Smooth muscle cell (in vitro differentiated cells): ENCODE measurements at regions not wholly inside any gene's neighbourhood (a gene's known extent, or its start where the extent isn't known, plus 50 kb on each side); places are given as distances from the start of the nearest gene placed in this dataset.
"Not testable (repeated sequence)": the region's sequence is repeated elsewhere in the genome, so short reads cannot be mapped to it uniquely, and the experiment has no call there.

Experiments used
- DNase-seq: peaks from one replicate; lab custom pipeline; 2025; ENCODE audit not compliant: unreplicated experiment; lab: John Stamatoyannopoulos, UW
- H2AFZ ChIP-seq: fragments of 200-600 bp; sonication (generic); 2 replicates; pipeline ENCODE4 v1.6.0; 2016; ENCODE audit warnings: antibody characterized with exemption, low read depth, mild to moderate bottlenecking
- H3F3A ChIP-seq: fragments of 200-600 bp; sonication (generic); 2 replicates; pipeline ENCODE4 v1.6.0; 2017; ENCODE audit warnings: antibody characterized with exemption, low read depth
- H3K27ac ChIP-seq: fragments of 200-600 bp; sonication (generic); 2 replicates; pipeline ENCODE4 v1.5.1; 2016; ENCODE audit warnings: low read depth, mild to moderate bottlenecking
- H3K27me3 ChIP-seq: fragments of 200-600 bp; sonication (generic); 2 replicates; pipeline ENCODE4 v1.6.1; 2016; ENCODE audit warnings: low read depth, mild to moderate bottlenecking
- H3K36me3 ChIP-seq: fragments of 200-600 bp; sonication (generic); 2 replicates; pipeline ENCODE4 v1.5.1; 2016; ENCODE audit warnings: low read depth
- H3K4me1 ChIP-seq: fragments of 200-600 bp; sonication (generic); 2 replicates; pipeline ENCODE4 v1.5.1; 2016; ENCODE audit warnings: low read depth
- H3K4me2 ChIP-seq: fragments of 200-600 bp; sonication (generic); 2 replicates; pipeline ENCODE4 v1.6.0; 2016; ENCODE audit warnings: mild to moderate bottlenecking
- H3K4me3 ChIP-seq: fragments of 200-600 bp; sonication (generic); 2 replicates; pipeline ENCODE4 v1.5.1; 2016; ENCODE audit warnings: mild to moderate bottlenecking
- H3K79me2 ChIP-seq: fragments of 200-600 bp; sonication (generic); 2 replicates; pipeline ENCODE4 v1.6.0; 2016; ENCODE audit warnings: low read depth, mild to moderate bottlenecking
- H3K9ac ChIP-seq: fragments of 200-600 bp; sonication (generic); 2 replicates; pipeline ENCODE4 v1.6.0; 2016; ENCODE audit warnings: low read depth
- H3K9me3 ChIP-seq: fragments of 200-600 bp; sonication (generic); replicated peaks from 2 replicates; pipeline ENCODE4 v1.5.1; 2016; ENCODE audit warnings: low read depth
- H4K20me1 ChIP-seq: fragments of 200-600 bp; sonication (generic); 2 replicates; pipeline ENCODE4 v1.6.0; 2016; ENCODE audit warnings: low read depth
- WGBS: methylation state at CpG from one replicate; pipeline ENCODE4 v1.1.7; 2016; ENCODE audit warnings: low lambda C conversion rate; 5-methylcytosine and 5-hydroxymethylcytosine counted together
- TF ChIP-seq, protein P1 (sequence below): fragments of 200-600 bp; sonication (generic); IDR thresholded peaks from 2 replicates; pipeline ENCODE4 v1.5.1; 2017; ENCODE audit warnings: borderline replicate concordance, mild to moderate bottlenecking, antibody characterized with exemption; ENCODE audit not compliant: insufficient read depth, poor library complexity, severe bottlenecking

DNA sequence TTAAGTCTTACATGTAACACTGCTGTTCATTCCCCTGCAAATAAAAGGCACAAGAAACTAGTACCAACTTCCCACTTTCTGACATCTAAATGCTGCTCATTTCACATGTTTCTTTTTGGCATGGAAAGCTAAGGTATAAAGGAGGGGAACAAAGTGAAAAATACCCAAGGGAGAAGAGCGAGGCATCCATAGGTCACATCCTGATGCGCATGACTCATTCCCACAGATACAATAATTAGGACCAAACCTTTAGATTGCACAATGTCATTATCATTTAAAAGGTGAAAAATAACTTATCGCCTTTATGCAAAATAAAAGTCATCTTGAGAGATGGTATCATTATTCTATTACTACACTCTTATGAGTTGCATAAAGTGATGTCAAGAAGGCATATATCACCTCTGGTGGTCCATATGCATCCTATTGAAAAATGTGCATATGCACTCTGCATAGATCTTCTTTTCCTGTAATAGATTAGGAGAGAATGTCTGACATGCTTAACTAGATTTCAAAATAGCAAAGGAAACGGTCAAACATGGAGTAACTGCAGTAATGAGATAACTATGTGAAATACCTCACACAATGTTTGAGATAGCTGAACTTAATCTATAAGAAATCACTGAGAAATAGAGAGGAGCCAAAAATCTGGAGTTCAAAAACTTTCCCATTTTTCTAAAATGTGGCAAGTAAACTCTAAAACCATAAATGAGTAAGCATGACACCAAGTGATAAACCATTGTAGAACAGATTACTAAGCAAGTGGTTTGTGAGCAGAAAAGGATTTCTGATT is 382.5 kb upstream of the TMTC1 start:
- Histone ChIP-seq H3K4me1 (no peaks in the 10 kb centered on the region), H3K36me3 (no peaks in the 10 kb centered on the region), H3K9me3 (no peaks in the 10 kb centered on the region), H3K9ac (no peak overlapping the region), H4K20me1 (no peaks in the 10 kb centered on the region), H3F3A (no peaks in the 10 kb centered on the region), H3K27me3 (peaks cover 38% of the 10 kb centered on the region), H2AFZ (no peak overlapping the region), H3K27ac (no peak overlapping the region), H3K79me2 (no peaks in the 10 kb centered on the region), H3K4me3 (no peak overlapping the region), H3K4me2 (no peak overlapping the region)
- TF ChIP-seq, protein P1, sequence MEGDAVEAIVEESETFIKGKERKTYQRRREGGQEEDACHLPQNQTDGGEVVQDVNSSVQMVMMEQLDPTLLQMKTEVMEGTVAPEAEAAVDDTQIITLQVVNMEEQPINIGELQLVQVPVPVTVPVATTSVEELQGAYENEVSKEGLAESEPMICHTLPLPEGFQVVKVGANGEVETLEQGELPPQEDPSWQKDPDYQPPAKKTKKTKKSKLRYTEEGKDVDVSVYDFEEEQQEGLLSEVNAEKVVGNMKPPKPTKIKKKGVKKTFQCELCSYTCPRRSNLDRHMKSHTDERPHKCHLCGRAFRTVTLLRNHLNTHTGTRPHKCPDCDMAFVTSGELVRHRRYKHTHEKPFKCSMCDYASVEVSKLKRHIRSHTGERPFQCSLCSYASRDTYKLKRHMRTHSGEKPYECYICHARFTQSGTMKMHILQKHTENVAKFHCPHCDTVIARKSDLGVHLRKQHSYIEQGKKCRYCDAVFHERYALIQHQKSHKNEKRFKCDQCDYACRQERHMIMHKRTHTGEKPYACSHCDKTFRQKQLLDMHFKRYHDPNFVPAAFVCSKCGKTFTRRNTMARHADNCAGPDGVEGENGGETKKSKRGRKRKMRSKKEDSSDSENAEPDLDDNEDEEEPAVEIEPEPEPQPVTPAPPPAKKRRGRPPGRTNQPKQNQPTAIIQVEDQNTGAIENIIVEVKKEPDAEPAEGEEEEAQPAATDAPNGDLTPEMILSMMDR, result no peak
- WGBS, result 77% methylated on average over 4 of the region's 4 CpGs
- DNase-seq, result no peak

DNA sequence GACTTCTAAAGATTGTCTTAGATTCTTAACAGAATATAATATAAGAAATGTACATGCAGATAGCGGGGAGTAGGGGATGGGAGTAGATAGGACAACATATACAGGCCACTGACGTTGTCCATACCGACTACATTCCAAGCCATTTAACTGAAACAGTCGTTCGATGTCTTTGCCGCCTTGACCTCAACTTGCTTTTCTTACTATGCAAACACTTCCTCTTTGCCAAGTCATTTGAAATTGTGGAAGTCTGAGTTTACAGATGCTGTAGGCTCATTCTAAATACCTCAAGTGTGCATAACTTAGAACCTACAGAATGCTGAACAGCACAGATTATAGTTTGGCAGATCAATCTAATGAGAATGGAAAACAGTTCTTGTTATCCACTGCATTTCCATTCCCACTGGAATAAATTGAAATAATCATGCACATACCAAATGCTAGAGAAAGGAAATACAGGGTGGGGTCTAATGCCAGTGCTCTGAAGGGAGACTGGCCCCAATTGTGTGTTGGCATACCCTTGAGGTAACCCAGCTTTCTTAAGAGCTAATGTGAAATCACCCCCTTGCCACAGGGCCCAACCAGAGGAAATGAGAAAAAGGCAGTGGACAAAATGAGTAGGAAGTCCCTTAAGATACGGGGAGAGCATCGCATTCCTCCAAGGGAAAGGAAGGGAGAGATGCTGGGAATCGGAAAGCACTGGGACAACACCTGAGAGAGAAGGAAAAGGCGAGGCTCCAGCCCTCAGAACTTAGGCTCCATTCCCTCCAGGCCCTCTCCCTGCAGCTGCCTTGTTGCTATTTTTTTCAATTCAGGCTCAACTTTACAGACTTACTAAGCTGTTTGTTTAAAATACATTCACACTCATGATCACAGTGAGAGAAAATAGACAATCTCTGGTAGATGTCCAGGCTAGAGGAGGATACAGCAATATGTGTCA is 380.9 kb upstream of the TMTC1 start:
- no peaks in the 10 kb centered on the region for H3K36me3 ChIP-seq
- H3K4me2 ChIP-seq, result no peak overlapping the region
- no peaks in the 10 kb centered on the region for H4K20me1 ChIP-seq
- no peaks in the 10 kb centered on the region for H3F3A ChIP-seq
- peaks cover 3% of the 10 kb centered on the region for H3K9me3 ChIP-seq
- no peak overlapping the region for H3K4me3 ChIP-seq
- no peak overlapping the region for H2AFZ ChIP-seq
- no peaks in the 10 kb centered on the region for H3K4me1 ChIP-seq
- DNase-seq, result no peak
- 86% methylated on average over 10 of the region's 10 CpGs for WGBS
- H3K9ac ChIP-seq, result no peak overlapping the region
- no peaks in the 10 kb centered on the region for H3K79me2 ChIP-seq
- TF ChIP-seq, protein P1, result no peak
- no peak overlapping the region for H3K27ac ChIP-seq
- peaks cover 22% of the 10 kb centered on the region for H3K27me3 ChIP-seq

DNA sequence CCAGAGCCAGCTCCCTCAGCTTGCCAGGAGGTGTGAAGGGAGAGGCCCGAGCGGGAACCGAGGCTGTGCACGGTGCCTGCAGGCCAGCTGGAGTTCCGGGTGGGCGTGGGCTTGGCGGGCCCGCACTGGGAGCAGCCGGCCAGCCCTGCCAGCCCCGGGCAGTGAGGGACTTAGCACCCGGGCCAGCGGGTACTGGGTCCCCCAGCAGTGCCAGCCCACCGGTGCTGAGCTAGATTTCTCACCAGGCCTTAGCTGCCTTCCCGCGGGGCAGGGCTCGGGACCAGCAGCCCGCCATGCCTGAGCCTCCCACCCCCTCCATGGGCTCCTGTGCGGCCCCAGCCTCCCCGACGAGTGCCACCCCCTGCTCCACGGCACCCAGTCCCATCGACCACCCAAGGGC is 373.1 kb upstream of the TMTC1 start:
- H3K27ac ChIP-seq, H3K79me2 ChIP-seq, H3K27me3 ChIP-seq, H3K36me3 ChIP-seq, H3F3A ChIP-seq, H3K9me3 ChIP-seq, H3K4me3 ChIP-seq, H2AFZ ChIP-seq, H3K4me1 ChIP-seq, H4K20me1 ChIP-seq, H3K4me2 ChIP-seq, H3K9ac ChIP-seq, DNase-seq: not testable (repeated sequence)
- 91% methylated on average over 12 of the region's 22 CpGs for WGBS

DNA sequence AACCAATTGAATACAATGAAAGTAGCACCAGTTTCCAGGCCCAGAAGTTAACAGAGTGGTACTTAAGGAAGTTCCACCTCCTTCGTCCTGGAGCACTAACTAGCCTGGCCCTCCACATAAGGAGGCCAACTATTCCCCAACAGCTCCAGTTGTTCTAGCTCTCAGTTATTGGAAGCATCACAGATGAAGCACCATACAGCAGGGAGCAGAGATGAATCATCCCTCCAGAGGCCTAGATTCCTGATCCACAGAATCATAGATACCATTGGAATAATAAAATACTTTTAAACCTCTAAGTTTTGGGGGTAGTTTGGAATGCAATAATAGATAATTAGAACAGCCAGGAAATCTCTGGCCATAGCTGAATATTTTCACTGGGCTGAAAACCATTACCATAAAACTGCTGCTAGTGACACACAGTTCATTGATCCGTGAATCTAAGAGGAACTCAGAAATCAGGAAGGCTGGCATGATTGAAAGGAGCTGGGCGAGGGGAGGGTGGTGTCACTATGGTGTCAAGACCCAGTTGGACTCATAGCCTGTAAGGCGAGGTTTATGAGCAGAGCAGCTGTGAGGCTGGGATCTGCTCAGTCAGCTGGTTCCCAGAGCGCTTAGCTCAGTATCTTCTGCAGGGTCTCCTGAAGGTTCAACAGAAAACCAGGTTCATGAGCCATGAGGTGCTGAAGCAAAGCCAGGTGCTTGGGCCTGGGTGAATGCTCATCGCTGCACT is 371.4 kb upstream of the TMTC1 start:
- H3K9me3 ChIP-seq, result no peaks in the 10 kb centered on the region
- no peak for DNase-seq
- H3K4me3 ChIP-seq, result no peak overlapping the region
- no peak overlapping the region for H2AFZ ChIP-seq
- 91% methylated on average over 6 of the region's 6 CpGs for WGBS
- no peaks in the 10 kb centered on the region for H3K4me1 ChIP-seq
- H3K79me2 ChIP-seq, result no peaks in the 10 kb centered on the region
- no peaks in the 10 kb centered on the region for H4K20me1 ChIP-seq
- no peaks in the 10 kb centered on the region for H3K27me3 ChIP-seq
- H3K36me3 ChIP-seq, result no peaks in the 10 kb centered on the region
- H3K9ac ChIP-seq, result no peak overlapping the region
- H3F3A ChIP-seq, result no peaks in the 10 kb centered on the region
- no peak overlapping the region for H3K4me2 ChIP-seq
- TF ChIP-seq, protein P1, result no peak
- H3K27ac ChIP-seq, result no peak overlapping the region
